ENCODE measurements at regions not wholly inside any gene's neighbourhood (a gene's known extent, or its start where the extent isn't known, plus 50 kb on each side); places are given as distances from the start of the nearest gene placed in this dataset.

GRCh38 chr5:2607598-2607997 lies 143.9 kb downstream of the IRX2 start:
- DNase-seq (ENCODE audit: low spot score) (no peak), ATAC-seq (no peak)

- ATAC-seq (no peak), DNase-seq (ENCODE audit: low spot score) (no peak)
Observed at GRCh38 chr5:2603272-2603575, 148.3 kb downstream of the IRX2 start.

- DNase-seq (ENCODE audit: low spot score) = no peak
- no peak for ATAC-seq
Observed at GRCh38 chr5:2602451-2603271, 148.8 kb downstream of the IRX2 start.

GRCh38 chr5:2598503-2598902 lies 153.0 kb downstream of the IRX2 start:
- no peak for ATAC-seq
- no peak for DNase-seq (ENCODE audit: low spot score)

- DNase-seq (ENCODE audit: low spot score) = no peak
- ATAC-seq = no peak
Observed at GRCh38 chr5:2594701-2595100, 156.8 kb downstream of the IRX2 start.

- ATAC-seq (no peak), DNase-seq (ENCODE audit: low spot score) (no peak)
Observed at GRCh38 chr5:2592766-2593165, 158.7 kb downstream of the IRX2 start.

- ATAC-seq (no peak), DNase-seq (ENCODE audit: low spot score) (no peak)
Observed at GRCh38 chr5:2591777-2592453, 159.6 kb downstream of the IRX2 start.

- DNase-seq (ENCODE audit: low spot score) (no peak), ATAC-seq (no peak)
Observed at GRCh38 chr5:2588850-2589501, 162.5 kb downstream of the IRX2 start.

- ATAC-seq = no peak
- DNase-seq (ENCODE audit: low spot score) = no peak
Observed at GRCh38 chr5:2587189-2588031, 164.1 kb downstream of the IRX2 start.

GRCh38 chr5:2586016-2586715 lies 165.3 kb downstream of the IRX2 start:
- no peak for ATAC-seq

GRCh38 chr5:2584579-2585269 lies 166.8 kb downstream of the IRX2 start:
- DNase-seq (ENCODE audit: low spot score) (no peak), ATAC-seq (no peak)

More at GRCh38 chr5:2586016-2586715, 165.3 kb downstream of the IRX2 start:
- DNase-seq (ENCODE audit: low spot score) = no peak

GRCh38 chr5:2582507-2582906 lies 169.0 kb downstream of the IRX2 start:
- DNase-seq (ENCODE audit: low spot score) (no peak), ATAC-seq (no peak)

GRCh38 chr5:2582106-2582505 lies 169.4 kb downstream of the IRX2 start:
- DNase-seq (ENCODE audit: low spot score) (no peak), ATAC-seq (no peak)

GRCh38 chr5:2581418-2581817 lies 170.1 kb downstream of the IRX2 start:
- no peak for ATAC-seq
- no peak for DNase-seq (ENCODE audit: low spot score)

- no peak for DNase-seq (ENCODE audit: low spot score)
- ATAC-seq = no peak
Observed at GRCh38 chr5:2579126-2579525, 172.4 kb downstream of the IRX2 start.

GRCh38 chr5:2577312-2578036 lies 174.0 kb downstream of the IRX2 start:
- DNase-seq (ENCODE audit: low spot score) (no peak), ATAC-seq (no peak)

- ATAC-seq (no peak), DNase-seq (ENCODE audit: low spot score) (no peak)
Observed at GRCh38 chr5:2576823-2577222, 174.7 kb downstream of the IRX2 start.

GRCh38 chr5:2575871-2576270 lies 175.6 kb downstream of the IRX2 start:
- DNase-seq (ENCODE audit: low spot score) (no peak), ATAC-seq (no peak)

- DNase-seq (ENCODE audit: low spot score) = no peak
- ATAC-seq = no peak
Observed at GRCh38 chr5:2575292-2575691, 176.2 kb downstream of the IRX2 start.
